GM18870 (cell line): ENCODE measurements at regions not wholly inside any gene's neighbourhood (a gene's known extent, or its start where the extent isn't known, plus 50 kb on each side); places are given as distances from the start of the nearest gene placed in this dataset.

ENCODE experiments used
- ATAC-seq: cut with Tn5 transposase; IDR thresholded peaks from one replicate; pipeline ENCODE4 v1.9.1; 2021; ENCODE audit warnings: moderate library complexity; ENCODE audit not compliant: unreplicated experiment

DNA sequence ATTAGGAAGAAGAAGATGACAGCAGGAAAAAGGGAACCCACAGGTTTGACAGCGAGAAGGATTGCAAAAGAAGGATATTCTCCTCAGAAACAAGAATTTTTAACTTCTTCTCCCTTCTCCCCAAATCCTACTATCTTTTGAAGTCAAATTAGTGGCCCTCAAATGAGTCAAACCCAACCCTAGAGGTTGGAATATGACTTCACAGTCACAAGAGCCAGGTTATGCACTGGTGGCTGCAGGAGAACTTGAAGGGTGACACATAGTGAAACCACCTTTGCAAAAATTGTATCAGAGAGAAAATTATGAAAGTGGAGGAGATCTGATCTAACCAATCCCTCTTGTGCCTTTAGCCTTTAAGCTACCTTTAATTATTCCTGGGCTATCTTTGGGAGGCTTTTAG lies 386.2 kb upstream of the CCDC196 start:
- ATAC-seq = peak; percentile 78

DNA sequence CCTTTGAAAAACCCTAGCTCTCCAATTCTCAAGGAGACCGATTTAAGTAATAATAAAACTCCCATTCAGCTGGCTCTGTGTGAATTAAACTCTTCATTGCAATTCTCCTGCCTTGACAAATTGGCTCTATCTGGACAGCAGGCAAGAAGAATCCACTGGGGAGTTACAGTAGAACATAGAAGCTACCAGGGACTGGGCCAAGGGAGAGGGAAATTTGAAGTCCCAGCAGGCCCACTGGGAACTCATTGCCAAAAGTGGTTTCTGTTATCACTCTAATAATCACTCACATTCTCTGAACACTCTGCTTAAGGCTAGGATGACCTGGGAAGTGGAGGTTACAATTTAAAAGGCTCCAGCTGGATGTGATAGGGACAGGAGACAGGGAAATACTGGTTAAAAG lies 384.5 kb upstream of the CCDC196 start:
- no peak for ATAC-seq

DNA sequence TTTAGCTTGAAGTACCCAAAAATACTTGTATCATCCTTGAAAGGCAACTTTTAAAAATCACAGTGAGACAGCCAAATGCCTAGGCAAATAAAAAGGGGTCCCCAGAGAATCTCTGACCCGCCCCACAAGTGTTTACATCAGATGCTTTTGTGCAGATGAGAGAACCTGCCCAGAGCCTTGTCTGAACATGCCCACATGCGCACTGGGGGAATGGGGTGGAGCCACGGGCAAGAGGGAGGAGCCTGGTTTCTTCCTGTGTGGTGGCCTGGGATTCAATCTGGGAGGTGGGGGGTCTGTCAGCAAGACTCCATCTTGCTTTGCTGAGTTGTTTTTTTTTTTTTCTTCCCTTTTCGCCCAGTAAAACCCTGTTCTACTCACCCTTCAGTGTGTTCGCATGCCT lies 381.7 kb upstream of the CCDC196 start:
- ATAC-seq = no peak

DNA sequence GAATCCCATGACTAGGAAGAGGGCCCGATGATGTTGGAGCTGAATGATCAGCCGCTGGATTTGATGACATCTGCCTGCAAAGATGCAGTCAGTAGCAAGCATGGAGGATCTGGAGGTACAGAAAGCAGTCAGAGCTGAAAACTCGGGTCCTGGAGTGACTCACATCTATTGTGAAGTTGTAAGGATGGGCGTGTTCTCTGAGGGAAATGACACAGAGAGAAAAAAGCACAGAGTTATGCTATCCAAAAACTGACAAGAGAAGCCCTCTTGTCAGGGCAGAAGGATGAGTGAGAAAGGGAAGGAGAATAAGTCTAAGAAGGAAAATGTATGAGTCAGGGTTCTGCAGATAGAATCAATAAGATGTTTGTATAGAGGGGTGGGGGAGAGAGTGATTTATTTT lies 380.4 kb upstream of the CCDC196 start:
- ATAC-seq = no peak

DNA sequence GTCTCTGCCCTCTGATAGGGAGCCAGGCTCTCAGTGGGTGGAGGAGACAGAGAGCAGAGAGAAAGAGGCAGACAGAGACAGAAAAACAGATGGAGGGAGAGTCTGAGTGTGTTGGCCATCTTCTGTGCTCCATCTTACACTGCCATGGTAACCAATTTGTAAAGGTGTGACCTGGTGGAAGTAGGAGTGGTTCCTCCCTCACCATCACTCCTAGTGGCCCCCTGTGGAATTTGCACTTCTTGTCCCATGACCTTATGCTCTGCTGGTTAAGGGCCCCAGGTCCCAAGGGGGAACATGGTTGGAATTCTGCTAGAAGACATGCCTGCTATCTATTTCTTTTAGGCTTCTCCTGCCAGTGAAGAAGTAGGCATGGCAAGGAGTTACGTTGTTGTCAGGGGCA lies 376.7 kb upstream of the CCDC196 start:
- no peak for ATAC-seq

DNA sequence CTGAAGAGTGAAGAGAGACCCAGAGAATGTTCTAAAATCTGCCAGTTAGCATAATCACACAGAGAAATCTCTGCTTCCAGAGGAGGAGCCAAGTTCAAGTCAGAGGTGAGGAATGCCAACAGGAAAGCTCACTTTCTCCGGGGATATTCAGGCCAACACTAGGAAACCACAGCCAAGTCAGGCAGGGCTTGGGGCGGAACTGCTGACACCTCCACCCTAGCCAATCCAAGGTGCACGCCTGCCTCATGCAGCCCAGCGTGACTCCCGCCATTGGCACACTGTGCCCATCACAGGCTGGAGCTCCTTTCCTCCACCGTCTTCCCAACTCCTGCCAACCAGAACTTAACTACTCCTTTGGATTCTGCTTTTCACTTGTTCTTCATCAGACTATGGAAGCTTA lies 374.3 kb upstream of the CCDC196 start:
- no peak for ATAC-seq

DNA sequence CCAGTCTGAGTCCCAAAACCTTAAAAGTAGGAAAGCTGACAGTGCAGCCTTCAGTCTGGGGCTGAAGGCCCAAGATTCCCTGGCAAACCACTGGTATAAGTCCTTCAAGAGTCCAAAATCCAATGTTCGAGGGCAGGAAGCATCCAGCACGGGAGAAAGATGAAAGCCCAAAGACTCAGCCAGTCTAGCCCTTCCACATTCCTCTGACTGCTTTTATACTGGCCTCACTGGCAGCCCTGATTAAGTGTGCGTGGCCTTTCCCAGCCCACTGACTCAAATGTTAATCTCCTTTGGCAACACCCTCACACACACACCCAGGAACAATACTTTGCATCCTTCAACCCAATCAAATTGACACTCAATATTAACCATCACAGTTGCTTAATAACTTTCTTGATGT lies 372.1 kb upstream of the CCDC196 start:
- ATAC-seq = no peak

DNA sequence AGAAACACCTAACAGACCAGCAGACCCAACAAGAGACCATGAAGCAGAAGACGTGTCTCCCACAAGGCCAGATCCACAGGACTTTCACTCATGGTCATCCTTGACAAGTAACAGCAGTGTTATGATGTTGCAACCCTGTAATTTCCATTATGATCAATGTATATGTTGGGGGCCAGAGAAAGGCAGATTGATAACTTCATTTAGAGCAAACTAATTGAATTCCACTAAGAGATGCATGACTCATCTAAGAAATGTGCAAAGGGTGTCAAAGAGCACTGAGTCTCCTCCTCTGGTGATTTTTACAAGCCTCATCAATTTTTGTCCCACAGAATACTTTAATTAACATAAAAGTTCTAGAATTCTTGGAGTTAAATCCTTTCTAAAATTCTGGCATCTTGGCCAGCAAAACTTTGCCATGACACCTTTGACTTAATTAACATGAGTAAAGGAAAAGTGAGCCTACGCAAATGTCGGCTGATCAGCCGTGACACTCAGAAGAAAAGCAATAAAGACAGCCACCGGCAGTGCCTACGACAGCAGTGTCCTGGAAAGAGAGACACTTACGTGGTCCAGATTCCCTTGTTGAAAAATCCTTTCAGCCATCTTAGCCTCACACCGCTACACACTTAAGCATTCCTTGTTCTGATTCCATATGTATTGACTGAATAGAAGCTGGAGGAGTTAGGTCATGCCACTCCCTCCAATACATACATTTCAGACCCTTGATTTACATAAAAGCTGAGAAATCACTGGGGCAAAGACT lies 370.2 kb upstream of the CCDC196 start:
- ATAC-seq = no peak

DNA sequence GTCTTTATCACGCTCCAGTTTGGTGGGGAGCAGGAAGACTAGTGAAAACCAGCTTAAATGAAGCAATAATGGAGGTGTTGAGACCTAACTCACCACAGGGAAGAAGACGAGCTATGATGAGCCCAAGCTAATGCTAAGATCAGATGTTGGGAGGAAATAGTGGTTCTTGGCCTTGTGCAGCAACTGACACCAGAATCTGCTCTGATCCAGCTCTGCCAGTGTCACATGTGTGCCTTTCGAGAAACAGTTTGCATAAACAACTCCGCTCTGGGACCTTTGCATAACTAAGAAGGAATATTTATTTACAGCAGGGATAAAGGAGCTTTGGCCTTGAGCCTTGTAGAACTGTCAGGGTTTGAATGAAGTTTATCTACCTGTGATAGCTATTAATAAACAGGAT lies 369.4 kb upstream of the CCDC196 start:
- no peak for ATAC-seq

DNA sequence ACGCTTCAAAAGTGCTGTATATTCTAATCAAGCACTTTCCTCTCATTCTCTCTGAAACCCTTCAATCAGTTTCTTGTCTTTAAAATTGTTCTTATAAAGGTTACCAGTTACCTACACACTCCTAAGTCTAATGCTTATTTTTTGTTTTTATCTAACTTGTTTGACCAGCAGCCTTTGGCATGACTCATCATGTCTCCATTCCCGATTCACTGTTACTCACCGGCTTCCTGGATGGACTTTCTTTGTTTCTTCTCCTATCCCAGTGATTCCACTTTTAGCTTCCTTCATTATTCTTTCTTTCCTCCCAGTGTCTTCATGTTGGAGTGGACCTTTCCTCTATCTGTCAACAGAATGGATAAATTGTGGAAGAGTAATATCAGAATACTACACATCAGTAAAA lies 368.6 kb upstream of the CCDC196 start:
- no peak for ATAC-seq

DNA sequence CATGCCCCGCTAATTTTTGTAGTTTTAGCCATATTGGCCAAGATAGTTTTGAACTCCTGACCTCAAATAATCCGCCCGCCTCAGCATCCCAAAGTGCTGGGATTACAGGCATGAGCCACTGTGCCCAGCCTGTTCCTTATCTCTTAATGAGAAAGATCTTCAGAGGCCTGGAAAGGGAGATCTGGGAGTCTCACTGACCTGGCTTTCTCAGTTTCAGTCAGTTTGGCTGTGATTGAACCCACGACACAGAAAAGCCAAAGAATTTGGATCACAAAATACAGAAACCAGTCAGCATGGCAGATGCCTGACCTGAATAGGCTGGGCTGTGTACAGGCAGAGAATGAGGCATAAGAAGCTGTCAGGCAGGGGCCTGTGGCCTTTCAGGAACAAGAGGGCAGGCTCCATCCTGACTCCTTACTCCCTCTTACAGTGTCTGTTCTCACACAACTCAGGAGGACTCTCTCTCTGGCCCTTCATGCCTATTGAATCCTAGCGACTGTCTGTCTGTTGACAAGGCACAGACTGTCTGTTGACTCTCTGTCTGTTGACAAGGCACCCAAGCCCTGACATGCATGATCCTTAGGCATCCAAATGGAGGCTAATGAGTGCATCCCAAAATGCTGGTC lies 366.5 kb upstream of the CCDC196 start:
- ATAC-seq = no peak

DNA sequence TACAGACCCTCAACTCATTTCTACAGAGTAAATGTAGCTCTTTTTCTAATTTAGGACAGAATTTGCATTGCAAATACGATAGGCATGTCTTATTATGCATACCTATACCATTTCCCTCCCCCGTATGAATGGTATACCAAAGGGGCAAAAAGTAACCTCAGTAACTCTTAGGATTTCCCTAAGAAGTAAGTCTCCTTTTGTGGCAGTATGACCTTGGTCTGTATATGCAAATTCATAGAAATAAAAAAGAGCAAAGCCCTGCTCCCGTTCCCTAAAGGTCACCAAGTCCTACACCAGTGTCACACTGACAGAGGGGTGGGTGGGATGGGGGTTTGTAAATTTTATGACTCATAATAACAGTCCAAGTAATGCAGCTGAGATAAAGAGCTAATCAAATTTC lies 365.8 kb upstream of the CCDC196 start:
- ATAC-seq = no peak

DNA sequence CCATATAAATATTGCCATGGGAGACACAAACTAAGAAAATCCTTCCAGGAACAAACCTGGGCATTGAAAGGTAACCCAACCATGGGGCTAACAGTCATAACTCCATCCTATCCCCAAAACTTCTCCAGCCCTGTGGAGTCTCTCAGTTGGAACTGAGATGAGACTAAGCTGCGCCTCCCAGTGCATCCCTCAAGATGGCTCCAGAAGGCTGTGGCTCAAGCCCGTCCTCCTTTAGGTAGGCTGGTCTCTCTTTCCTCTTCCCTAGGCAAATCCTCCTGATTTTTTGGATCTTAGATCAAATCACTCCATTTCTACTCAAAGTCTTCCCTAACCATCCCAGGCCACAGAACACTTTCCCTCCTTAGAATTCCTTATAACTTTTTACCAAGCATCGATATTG lies 364.3 kb upstream of the CCDC196 start:
- ATAC-seq = no peak

DNA sequence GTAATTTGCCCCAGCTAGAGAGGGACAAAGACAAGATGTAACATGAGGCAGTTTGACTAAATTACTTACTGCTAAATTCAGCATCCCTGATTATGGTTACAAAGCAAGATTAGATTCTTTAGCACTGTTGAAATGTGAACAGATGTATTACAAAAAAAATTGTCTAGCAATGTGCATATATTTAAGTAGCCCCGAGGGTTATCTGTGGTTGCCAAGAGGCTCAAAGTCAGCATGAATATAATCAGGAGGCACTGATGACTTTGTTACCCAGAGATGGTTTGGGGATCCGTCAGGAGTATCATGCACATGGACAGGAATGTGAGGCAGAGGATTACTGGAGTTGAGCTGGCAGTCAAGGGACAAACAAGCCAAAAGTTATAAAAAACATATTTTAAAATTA lies 356.9 kb upstream of the CCDC196 start:
- ATAC-seq = no peak

DNA sequence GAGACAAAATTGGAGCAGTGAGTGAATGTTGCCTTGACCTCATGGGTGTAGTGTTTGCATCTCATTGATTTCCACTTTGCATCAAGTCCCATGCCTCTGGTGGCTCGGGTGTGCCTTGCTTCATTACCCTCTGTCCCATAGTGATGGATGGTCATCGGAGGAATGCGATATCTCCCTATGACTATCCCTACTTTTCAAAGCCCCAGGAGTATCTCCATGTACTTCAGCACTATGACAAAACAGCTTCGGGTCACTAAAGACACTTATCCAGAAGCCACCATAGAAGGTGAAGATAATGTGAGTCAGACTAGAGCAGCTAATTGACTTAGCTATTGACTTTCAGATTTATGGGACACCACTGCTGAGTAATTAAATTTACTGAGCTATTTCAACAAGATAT lies 355.1 kb upstream of the CCDC196 start:
- ATAC-seq = no peak

DNA sequence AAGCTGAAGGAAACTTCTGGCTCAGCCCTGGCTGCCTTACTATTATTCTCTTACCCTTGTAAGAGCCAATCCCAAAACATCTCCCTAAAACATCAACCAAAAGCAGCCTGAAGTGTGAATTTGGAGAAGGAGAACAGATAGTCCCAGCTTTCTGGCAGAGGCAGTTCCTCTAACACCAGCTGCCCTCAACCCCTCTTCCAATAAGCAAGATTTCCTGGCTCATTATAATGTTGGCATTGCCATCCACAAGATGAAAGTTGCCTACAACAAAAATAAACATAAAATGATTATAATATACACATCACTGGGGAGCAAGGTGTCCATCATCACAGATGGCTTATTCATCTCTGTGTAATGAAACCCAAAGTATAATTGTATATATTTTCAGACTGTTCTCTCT lies 352.5 kb upstream of the CCDC196 start:
- no peak for ATAC-seq

DNA sequence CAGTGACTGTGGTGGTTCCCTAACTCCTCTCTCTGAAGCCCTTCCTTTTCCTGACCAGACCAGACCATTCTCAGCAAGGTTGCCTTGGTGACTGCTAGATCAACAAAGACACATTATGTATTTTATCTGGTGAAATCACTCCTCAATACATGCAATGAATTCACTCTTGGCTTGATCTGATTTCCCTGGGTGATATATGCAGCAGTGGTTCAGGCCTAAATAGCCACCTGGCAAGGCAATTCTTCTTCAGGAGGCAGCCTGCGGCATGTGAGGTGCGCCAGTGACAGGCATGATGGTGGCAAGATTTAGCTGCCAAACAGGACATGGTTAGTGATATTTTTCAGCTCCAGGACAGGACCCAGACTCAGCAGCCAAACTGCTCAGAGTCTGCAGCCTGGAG lies 350.3 kb upstream of the CCDC196 start:
- no peak for ATAC-seq

DNA sequence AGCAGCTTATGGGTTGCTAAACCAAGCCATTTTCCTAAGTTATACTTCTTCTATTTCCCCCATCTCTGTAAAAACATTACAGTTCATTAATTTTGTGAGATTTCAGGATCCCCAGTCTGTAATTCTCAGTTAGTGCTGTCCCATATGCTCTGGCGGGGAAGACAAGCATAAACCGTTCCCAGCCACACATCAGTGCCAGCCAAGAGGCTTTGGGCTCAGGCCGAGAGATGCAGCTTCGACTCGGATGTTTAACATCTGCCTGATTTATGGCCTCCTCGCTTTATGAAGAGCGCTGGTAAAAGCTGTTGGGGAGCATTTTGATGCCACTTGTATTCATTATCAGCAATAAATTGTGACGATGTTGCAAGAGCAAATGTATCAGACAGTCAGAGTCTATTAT lies 349.1 kb upstream of the CCDC196 start:
- ATAC-seq = no peak

DNA sequence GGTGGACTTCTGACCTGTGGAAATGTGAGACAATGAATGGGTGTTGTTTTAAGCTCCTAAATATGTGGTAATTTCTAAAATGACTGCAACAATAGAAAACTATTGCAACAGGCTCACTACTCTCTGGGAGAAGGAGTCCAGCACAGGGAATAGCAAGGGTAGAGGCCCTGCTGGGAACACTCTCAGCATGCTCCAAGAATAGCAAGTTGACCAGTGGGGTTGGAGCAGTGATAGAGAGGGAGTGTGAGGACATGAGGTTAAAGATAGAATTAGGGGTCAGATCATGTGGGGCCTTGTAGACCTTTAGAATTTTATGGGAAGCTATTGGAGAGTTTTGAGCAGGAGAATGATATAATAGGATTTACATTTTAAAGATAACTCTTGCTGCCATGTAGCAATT lies 346.7 kb upstream of the CCDC196 start:
- ATAC-seq = no peak

DNA sequence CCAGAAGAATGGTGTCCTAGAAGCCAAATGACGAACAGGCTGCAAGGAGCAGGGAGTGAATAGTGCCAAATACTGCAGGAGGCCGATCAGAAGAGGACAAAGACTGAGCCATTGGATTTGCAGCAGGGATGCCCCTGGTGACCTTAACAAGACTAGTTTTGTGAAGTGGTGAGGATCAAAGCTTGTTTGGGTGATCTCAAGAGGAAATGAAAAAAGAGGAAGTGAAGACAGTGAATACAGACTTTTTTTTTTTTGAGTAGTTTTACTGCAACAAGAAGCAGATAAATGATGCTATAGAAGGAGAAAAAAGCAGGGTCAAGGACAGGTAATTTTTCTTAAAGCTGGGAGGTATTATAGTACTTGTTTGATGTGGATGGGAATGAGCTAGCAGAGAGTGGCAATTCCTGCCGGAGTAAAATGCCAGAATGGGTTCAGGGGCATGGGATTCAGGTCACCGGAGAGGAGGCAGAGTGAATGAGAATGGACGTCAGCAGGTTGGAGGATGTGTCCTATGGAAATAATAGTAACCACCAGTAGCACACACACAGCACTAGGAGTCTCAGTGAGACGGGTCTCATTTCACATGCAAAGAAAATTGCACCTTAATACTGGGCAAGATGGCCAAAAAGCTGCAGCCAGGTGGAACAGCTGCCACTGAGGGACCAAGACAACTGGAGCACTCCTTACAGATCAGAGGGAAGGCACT lies 345.8 kb upstream of the CCDC196 start:
- ATAC-seq = peak; percentile 70

DNA sequence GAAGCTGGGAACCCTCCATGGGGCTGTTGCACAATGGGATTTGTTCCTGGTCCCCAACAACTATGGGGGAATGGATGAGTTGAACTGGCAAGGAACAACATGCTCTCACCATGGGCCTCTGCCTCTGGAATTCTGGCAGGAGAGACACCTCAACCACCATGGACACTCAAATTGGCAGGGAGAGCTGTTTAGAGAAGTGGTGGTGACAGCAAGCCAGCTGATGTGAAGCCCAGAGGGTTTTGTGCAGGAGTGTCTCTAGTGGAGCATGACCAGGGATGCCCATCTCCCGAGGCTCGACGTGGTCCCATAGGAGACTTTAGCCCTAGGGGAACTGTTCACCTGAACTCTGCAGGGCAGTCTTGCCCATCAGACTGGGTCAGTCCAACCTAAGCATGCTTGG lies 345.2 kb upstream of the CCDC196 start:
- ATAC-seq = no peak

DNA sequence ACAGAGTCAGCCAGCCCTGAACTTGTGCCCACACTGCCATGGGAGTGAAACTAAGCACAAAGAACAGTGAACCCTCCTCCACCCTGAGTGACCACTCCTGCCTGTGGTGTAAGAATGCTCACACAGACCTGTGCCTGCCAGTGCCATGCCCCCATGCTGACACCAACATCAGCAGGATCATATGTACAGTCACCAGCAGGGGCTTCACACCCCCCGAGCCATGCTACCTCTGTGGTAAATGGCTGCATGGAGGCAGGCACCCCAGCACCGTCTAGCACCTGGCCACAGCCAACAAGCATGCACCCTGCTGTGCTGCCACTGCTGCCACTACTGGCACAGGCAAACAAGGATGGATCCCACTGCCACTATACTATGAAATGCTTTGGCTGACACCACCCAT lies 344.4 kb upstream of the CCDC196 start:
- ATAC-seq = no peak
